ENCODE measurements at regions not wholly inside any gene's neighbourhood (a gene's known extent, or its start where the extent isn't known, plus 50 kb on each side); places are given as distances from the start of the nearest gene placed in this dataset.

- no peak for TF ChIP-seq CTCF (IDR thresholded peaks at IDR 0.05)
- no peak for TF ChIP-seq POLR2A (IDR thresholded peaks at IDR 0.05)
These were observed 105.0 kb upstream of the WWC1 start for GRCh38 chr5:168186289-168187074.
